Keratinocyte (primary cell): ENCODE measurements at regions not wholly inside any gene's neighbourhood (a gene's known extent, or its start where the extent isn't known, plus 50 kb on each side); places are given as distances from the start of the nearest gene placed in this dataset.

Experiments
- DNase-seq: peaks from one replicate; pipeline ENCODE4 v3.0.0-alpha.2; 2011; ENCODE audit warnings: low read depth, missing footprints, low spot score
- FAIRE-seq: peaks from 2 replicates; lab custom pipeline; 2011; peaks lifted over from hg19 to GRCh38; lab: Jason Lieb, UNC
- H2AFZ ChIP-seq: 2 replicates; pipeline ENCODE4 v1.6.0; 2012; ENCODE audit warnings: low read length, control low read depth, inconsistent platforms; ENCODE audit not compliant: control insufficient read depth
- H3K27ac ChIP-seq: 2 replicates; pipeline ENCODE4 v1.5.1; 2011; ENCODE audit warnings: low read length; ENCODE audit not compliant: control insufficient read depth, insufficient read depth
- H3K27me3 ChIP-seq: 3 replicates; pipeline ENCODE4 v1.6.0; 2011; ENCODE audit warnings: low read length; ENCODE audit not compliant: control insufficient read depth, insufficient read depth; ENCODE audit errors: extremely low read depth
- H3K36me3 ChIP-seq, 2 experiments: 2 replicates in 1 of 2; 3 replicates in 1 of 2; pipeline ENCODE4 v1.5.1; 2011; ENCODE audit warnings: low read length in 2 of 2, mild to moderate bottlenecking in 1 of 2; ENCODE audit not compliant: control insufficient read depth in 2 of 2, insufficient read depth in 2 of 2; ENCODE audit errors: extremely low read depth in 1 of 2
- H3K4me1 ChIP-seq: 3 replicates; pipeline ENCODE4 v1.5.1; 2011; ENCODE audit warnings: low read length; ENCODE audit not compliant: control insufficient read depth, insufficient read depth; ENCODE audit errors: extremely low read depth
- H3K4me2 ChIP-seq: 3 replicates; pipeline ENCODE4 v1.6.0; 2011; ENCODE audit warnings: low read depth, low read length; ENCODE audit not compliant: control insufficient read depth, insufficient read depth; ENCODE audit errors: extremely low read depth
- H3K4me3 ChIP-seq, 3 experiments: fragments of 200-600 bp in 1 of 3; sonication (generic) in 1 of 3; 2 replicates in 2 of 3; 3 replicates in 1 of 3; pipeline ENCODE4 v1.5.1; 2011 to 2016; ENCODE audit warnings: low read length in 3 of 3, mild to moderate bottlenecking in 3 of 3, control low read depth in 2 of 3, inconsistent platforms in 1 of 3, low read depth in 1 of 3, mixed read lengths in 1 of 3, mixed run types in 1 of 3, moderate library complexity in 1 of 3; ENCODE audit not compliant: control insufficient read depth in 2 of 3, insufficient read depth in 2 of 3; ENCODE audit errors: extremely low read depth in 1 of 3
- H3K79me2 ChIP-seq: 2 replicates; pipeline ENCODE4 v1.6.0; 2012; ENCODE audit warnings: low read length; ENCODE audit not compliant: control insufficient read depth, insufficient read depth
- H3K9ac ChIP-seq: 3 replicates; pipeline ENCODE4 v1.6.0; 2011; ENCODE audit warnings: low read length; ENCODE audit not compliant: control insufficient read depth, insufficient read depth; ENCODE audit errors: extremely low read depth
- H3K9me1 ChIP-seq: 3 replicates; pipeline ENCODE4 v1.6.0; 2011; ENCODE audit warnings: low read length; ENCODE audit not compliant: control insufficient read depth, insufficient read depth; ENCODE audit errors: extremely low read depth
- H3K9me3 ChIP-seq: 2 replicates; pipeline ENCODE4 v1.5.1; 2012; ENCODE audit warnings: low read depth, low read length; ENCODE audit not compliant: control insufficient read depth
- H4K20me1 ChIP-seq: 3 replicates; pipeline ENCODE4 v1.6.0; 2011; ENCODE audit warnings: low read length; ENCODE audit not compliant: control insufficient read depth, insufficient read depth; ENCODE audit errors: extremely low read depth
- CTCF ChIP-seq, 3 experiments: IDR thresholded peaks in 1 of 3; conservative IDR thresholded peaks in 1 of 3; optimal IDR thresholded peaks in 1 of 3; 2 replicates in 2 of 3; 3 replicates in 1 of 3; pipeline versions ENCODE3 to v1.5.1; 2011; ENCODE audit warnings: low read length in 3 of 3, mild to moderate bottlenecking in 3 of 3, moderate library complexity in 2 of 3, control low read depth in 1 of 3, inconsistent platforms in 1 of 3; ENCODE audit not compliant: insufficient read depth in 2 of 3; ENCODE audit errors: extremely low read depth in 1 of 3
- EZH2 ChIP-seq: IDR thresholded peaks from one replicate; pipeline ENCODE4 v1.6.1; 2012; ENCODE audit warnings: inconsistent platforms, mild to moderate bottlenecking, low read length, moderate library complexity
- dilution Hi-C: fragments of 300-500 bp; cut with MboI; formaldehyde crosslinking; loops from one replicate; pipeline ENCODE4 v1.7.0; 2020; ENCODE audit warnings: low sequenced_read_pairs; ENCODE audit not compliant: extremely low pct_ligation_motif_present

GRCh38 chr1:105399716-105400115 is 1650.0 kb downstream of the AMY1C start:
- no peak overlapping the region for H3K4me2 ChIP-seq
- no peaks in the 10 kb centered on the region for H3K36me3 ChIP-seq
- no peaks in the 10 kb centered on the region for H3K79me2 ChIP-seq
- H3K9ac ChIP-seq: no peak overlapping the region
- H4K20me1 ChIP-seq: no peaks in the 10 kb centered on the region
- no peaks in the 10 kb centered on the region for H3K9me3 ChIP-seq
- no peak overlapping the region for H3K4me3 ChIP-seq
- DNase-seq (no peak), FAIRE-seq (no peak)
- H3K27ac ChIP-seq: no peak overlapping the region
- TF ChIP-seq EZH2 (no peak), CTCF (optimal IDR thresholded peaks at IDR 0.05 in 1 of 3, IDR thresholded peaks at IDR 0.05 in 1 of 3, conservative IDR thresholded peaks at IDR 0.05 in 1 of 3; ENCODE audit: extremely low read depth in 1 of 3, insufficient read depth in 2 of 3, low read length in 3 of 3) (no peak)
- H3K27me3 ChIP-seq: no peaks in the 10 kb centered on the region
- dilution Hi-C loops: no loop called here
- no peaks in the 10 kb centered on the region for H3K9me1 ChIP-seq
- no peaks in the 10 kb centered on the region for H3K4me1 ChIP-seq
- H2AFZ ChIP-seq: no peak overlapping the region

- Histone ChIP-seq H3K27me3 (no peaks in the 10 kb centered on the region), H3K9me1 (no peaks in the 10 kb centered on the region), H3K9me3 (no peaks in the 10 kb centered on the region), H3K9ac (no peak overlapping the region), H4K20me1 (no peaks in the 10 kb centered on the region), H2AFZ (no peak overlapping the region), H3K4me3 (no peak overlapping the region), H3K4me1 (no peaks in the 10 kb centered on the region), H3K4me2 (no peak overlapping the region), H3K27ac (no peak overlapping the region), H3K36me3 (no peaks in the 10 kb centered on the region), H3K79me2 (no peaks in the 10 kb centered on the region)
- dilution Hi-C loops: no loop called here
- no peak for DNase-seq
- no peak for TF ChIP-seq CTCF (optimal IDR thresholded peaks at IDR 0.05 in 1 of 3, IDR thresholded peaks at IDR 0.05 in 1 of 3, conservative IDR thresholded peaks at IDR 0.05 in 1 of 3; ENCODE audit: extremely low read depth in 1 of 3, insufficient read depth in 2 of 3, low read length in 3 of 3)
- no peak for FAIRE-seq
Observed at GRCh38 chr1:105416261-105416660, 1640.2 kb upstream of the PRMT6 start.
